Endodermal cell (in vitro differentiated cells): ENCODE measurements at regions not wholly inside any gene's neighbourhood (a gene's known extent, or its start where the extent isn't known, plus 50 kb on each side); places are given as distances from the start of the nearest gene placed in this dataset.

Experiments
- DNase-seq: peaks from one replicate; pipeline ENCODE4 v3.0.0-alpha.2; 2017
- H3K27ac ChIP-seq: 2 replicates; pipeline ENCODE4 v1.5.1; 2013; ENCODE audit warnings: mild to moderate bottlenecking, low read depth, low read length, moderate library complexity
- H3K27me3 ChIP-seq: 2 replicates; pipeline ENCODE4 v1.6.1; 2013; ENCODE audit warnings: mild to moderate bottlenecking, low read length, moderate library complexity; ENCODE audit not compliant: insufficient read depth, control insufficient read depth, poor library complexity, severe bottlenecking
- H3K36me3 ChIP-seq: 2 replicates; pipeline ENCODE4 v1.7.0; 2013; ENCODE audit warnings: mild to moderate bottlenecking, low read length, moderate library complexity; ENCODE audit not compliant: control insufficient read depth, insufficient read depth
- H3K4me1 ChIP-seq: one replicate; pipeline ENCODE4 v1.7.0; 2013; ENCODE audit warnings: low read length; ENCODE audit not compliant: control insufficient read depth, insufficient read depth
- H3K4me3 ChIP-seq: 2 replicates; pipeline ENCODE4 v1.5.1; 2013; ENCODE audit warnings: mild to moderate bottlenecking, low read length, moderate library complexity
- H3K9ac ChIP-seq: 2 replicates; pipeline ENCODE4 v1.6.1; 2013; ENCODE audit warnings: mild to moderate bottlenecking, low read length, moderate library complexity; ENCODE audit not compliant: poor library complexity, severe bottlenecking; ENCODE audit errors: extremely low read depth
- H3K9me3 ChIP-seq: 2 replicates; pipeline ENCODE4 v1.6.1; 2013; ENCODE audit warnings: mild to moderate bottlenecking, low read length, moderate library complexity; ENCODE audit not compliant: control insufficient read depth
- H3K27ac Mint-ChIP-seq: 2 replicates; pipeline ENCODE4 v1.8.0; 2020; ENCODE audit warnings: mixed read lengths
- H3K27me3 Mint-ChIP-seq: 2 replicates; pipeline ENCODE4 v1.8.0; 2021; ENCODE audit warnings: mild to moderate bottlenecking, mixed read lengths; ENCODE audit not compliant: insufficient read depth
- H3K36me3 Mint-ChIP-seq: 2 replicates; pipeline ENCODE4 v1.8.0; 2020; ENCODE audit warnings: low read depth, mixed read lengths
- H3K4me1 Mint-ChIP-seq: 2 replicates; pipeline ENCODE4 v1.8.0; 2020; ENCODE audit warnings: mixed read lengths
- H3K4me3 Mint-ChIP-seq: 2 replicates; pipeline ENCODE4 v1.8.0; 2020; ENCODE audit warnings: mild to moderate bottlenecking, moderate library complexity, mixed read lengths
- H3K9me3 Mint-ChIP-seq: 2 replicates; pipeline ENCODE4 v1.8.0; 2020; ENCODE audit warnings: mild to moderate bottlenecking, mixed read lengths
- WGBS, 2 experiments: methylation state at CpG; one replicate each; pipeline versions ENCODE4 v1.1.5 to v1.1.7; 2013; ENCODE audit warnings: missing lambda C conversion rate in 2 of 2, mixed read lengths in 1 of 2; ENCODE audit not compliant: insufficient coverage in 1 of 2, insufficient read length in 1 of 2; 5-methylcytosine and 5-hydroxymethylcytosine counted together
- TF ChIP-seq, protein P1 (sequence below): fragments of 200-600 bp; sonication (generic); conservative IDR thresholded peaks from 2 replicates; pipeline ENCODE4 v1.5.0; 2021; ENCODE audit warnings: antibody characterized with exemption, mild to moderate bottlenecking

DNA sequence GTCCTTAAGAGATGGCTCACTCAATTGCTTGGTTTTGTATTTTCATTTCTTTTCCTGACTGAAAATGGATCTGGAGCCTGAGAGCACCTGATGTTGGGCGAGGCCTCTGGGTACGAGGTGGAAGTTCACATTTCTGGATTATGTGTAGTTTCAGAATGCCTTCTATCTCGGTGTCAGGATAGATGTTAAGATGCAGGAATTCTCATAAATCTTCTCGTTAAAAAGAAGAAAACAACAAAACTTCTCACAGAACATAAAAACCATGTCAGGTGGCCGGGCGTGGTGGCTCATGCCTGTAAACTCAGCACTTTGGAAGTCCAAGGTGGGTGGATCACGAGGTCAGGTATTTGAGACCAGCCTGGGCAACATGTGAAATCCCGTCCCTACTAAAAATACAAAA lies 101.8 kb downstream of the RHOU start:
- TF ChIP-seq, protein P1, sequence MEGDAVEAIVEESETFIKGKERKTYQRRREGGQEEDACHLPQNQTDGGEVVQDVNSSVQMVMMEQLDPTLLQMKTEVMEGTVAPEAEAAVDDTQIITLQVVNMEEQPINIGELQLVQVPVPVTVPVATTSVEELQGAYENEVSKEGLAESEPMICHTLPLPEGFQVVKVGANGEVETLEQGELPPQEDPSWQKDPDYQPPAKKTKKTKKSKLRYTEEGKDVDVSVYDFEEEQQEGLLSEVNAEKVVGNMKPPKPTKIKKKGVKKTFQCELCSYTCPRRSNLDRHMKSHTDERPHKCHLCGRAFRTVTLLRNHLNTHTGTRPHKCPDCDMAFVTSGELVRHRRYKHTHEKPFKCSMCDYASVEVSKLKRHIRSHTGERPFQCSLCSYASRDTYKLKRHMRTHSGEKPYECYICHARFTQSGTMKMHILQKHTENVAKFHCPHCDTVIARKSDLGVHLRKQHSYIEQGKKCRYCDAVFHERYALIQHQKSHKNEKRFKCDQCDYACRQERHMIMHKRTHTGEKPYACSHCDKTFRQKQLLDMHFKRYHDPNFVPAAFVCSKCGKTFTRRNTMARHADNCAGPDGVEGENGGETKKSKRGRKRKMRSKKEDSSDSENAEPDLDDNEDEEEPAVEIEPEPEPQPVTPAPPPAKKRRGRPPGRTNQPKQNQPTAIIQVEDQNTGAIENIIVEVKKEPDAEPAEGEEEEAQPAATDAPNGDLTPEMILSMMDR: no peak
- 97% methylated on average over 6 to 8 of the region's 8 CpGs for WGBS, 2 experiments
- Histone ChIP-seq H3K36me3 (no peaks in the 10 kb centered on the region), H3K9ac (no peak overlapping the region), H3K27ac (no peak overlapping the region), H3K27me3 (no peaks in the 10 kb centered on the region), H3K4me1 (peaks cover 14% of the 10 kb centered on the region), H3K9me3 (no peaks in the 10 kb centered on the region), H3K4me3 (no peak overlapping the region)
- DNase-seq: no peak
- peaks cover 12% of the 10 kb centered on the region for H3K27me3 Mint-ChIP-seq
- H3K27ac Mint-ChIP-seq: no peak overlapping the region
- peaks cover 32% of the 10 kb centered on the region for H3K4me1 Mint-ChIP-seq
- H3K4me3 Mint-ChIP-seq: no peak overlapping the region
- peaks cover 5% of the 10 kb centered on the region for H3K9me3 Mint-ChIP-seq
- H3K36me3 Mint-ChIP-seq: no peaks in the 10 kb centered on the region

DNA sequence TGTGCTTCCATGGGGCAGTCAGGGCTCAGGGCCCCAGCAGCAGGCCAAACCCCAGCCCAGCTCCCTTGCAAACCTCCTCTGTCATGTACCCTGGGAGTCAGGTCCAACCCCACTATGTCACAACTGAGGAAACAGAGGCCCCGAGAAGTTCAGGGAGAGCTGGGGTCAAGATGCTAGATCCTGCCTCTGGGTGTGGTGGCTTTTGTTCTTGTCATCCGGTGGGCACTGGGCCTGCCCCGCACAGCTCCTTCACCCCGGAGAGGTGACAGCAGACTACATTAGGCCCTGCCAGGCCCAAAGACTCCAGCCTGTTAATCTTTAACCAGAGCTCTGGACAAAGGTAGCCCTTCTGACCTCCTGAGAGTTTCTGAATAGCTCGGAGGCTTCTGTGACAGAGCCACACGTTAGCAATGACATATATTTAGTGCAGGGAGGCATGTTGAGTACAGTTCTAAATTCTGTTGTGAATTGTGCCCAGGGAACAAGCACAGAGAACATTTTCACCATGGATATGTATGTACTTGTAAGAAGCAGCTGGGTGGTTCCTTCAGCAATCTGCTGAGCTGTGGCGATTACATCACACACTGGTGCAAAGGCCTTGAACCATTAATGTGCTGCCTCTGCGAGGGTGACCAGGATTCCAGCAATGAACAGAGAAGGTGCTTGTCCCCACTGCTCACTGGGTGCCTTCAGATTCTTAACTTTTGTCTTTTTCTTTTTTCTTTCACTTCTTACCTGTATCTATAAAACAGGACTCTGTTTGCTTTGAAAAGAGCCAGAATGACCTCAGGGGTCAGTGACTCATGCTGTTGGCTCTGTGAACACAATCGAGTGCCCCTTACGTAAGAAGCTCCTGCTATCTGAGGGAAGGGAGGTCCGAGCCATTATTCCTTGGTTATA lies 102.8 kb downstream of the RHOU start:
- TF ChIP-seq, protein P1: no peak
- H3K36me3 Mint-ChIP-seq: peaks cover 5% of the 10 kb centered on the region
- H3K4me1 Mint-ChIP-seq: peaks cover 32% of the 10 kb centered on the region
- H3K9me3 Mint-ChIP-seq: peaks cover 15% of the 10 kb centered on the region
- Histone ChIP-seq H3K4me1 (peaks cover 14% of the 10 kb centered on the region), H3K36me3 (no peaks in the 10 kb centered on the region), H3K27me3 (no peaks in the 10 kb centered on the region), H3K9ac (no peak overlapping the region), H3K9me3 (peaks cover 8% of the 10 kb centered on the region), H3K4me3 (no peak overlapping the region), H3K27ac (peak overlapping the region; percentile 72)
- peaks cover 9% of the 10 kb centered on the region for H3K27me3 Mint-ChIP-seq
- no peak for DNase-seq
- WGBS, 2 experiments: 70 to 88% methylated on average over 11 of the region's 11 CpGs
- H3K4me3 Mint-ChIP-seq: no peak overlapping the region
- peak overlapping the region; percentile 11 for H3K27ac Mint-ChIP-seq

DNA sequence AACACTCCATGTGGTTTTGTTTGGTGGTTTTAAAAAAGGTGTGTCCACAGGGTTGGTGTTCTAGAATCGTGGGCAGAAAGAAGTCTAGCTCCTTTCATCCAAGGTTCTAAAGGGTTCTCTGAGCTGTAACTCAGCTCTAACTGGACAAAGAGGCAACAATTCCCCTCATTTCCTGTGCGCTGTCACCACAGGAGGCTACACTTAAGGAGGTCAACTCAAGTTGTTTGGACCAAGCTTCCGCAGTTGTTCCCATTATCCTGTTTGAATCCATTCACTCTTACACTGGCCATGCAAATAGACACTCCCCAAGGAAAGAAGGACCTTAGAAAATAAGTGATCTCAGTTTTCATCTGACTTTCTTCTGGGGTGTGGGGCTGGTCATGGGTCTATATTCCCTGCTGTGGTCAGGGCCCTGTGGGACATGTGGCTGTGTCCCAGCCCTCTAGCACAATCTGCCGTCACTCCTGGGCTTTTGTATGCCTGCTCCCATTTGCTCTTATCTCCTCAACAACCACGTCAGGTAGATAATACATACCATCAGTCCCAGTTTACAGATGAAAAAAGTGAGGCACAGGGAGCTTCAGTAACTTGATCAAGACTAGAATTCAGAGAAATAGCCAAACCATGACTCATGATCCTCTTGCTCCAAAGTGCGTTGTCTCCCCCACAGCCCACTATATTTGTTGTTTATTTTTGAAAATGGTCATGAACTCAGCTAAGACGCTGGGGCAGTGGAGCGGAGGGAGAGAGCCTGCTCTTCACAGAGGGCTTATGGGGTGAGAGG lies 103.6 kb downstream of the RHOU start:
- peaks cover 32% of the 10 kb centered on the region for H3K4me1 Mint-ChIP-seq
- DNase-seq: no peak
- H3K27ac ChIP-seq: peak overlapping the region; percentile 2
- no peak overlapping the region for H3K4me3 Mint-ChIP-seq
- no peak overlapping the region for H3K9ac ChIP-seq
- H3K27me3 Mint-ChIP-seq: peaks cover 7% of the 10 kb centered on the region
- peaks cover 21% of the 10 kb centered on the region for H3K9me3 Mint-ChIP-seq
- peaks cover 14% of the 10 kb centered on the region for H3K4me1 ChIP-seq
- no peaks in the 10 kb centered on the region for H3K36me3 ChIP-seq
- peaks cover 5% of the 10 kb centered on the region for H3K36me3 Mint-ChIP-seq
- TF ChIP-seq, protein P1: no peak
- H3K9me3 ChIP-seq: peaks cover 14% of the 10 kb centered on the region
- no peak overlapping the region for H3K27ac Mint-ChIP-seq
- no peak overlapping the region for H3K4me3 ChIP-seq
- no peaks in the 10 kb centered on the region for H3K27me3 ChIP-seq
- WGBS, 2 experiments: 90 to 95% methylated on average over 5 to 8 of the region's 8 CpGs
